Stimulated activated CD4-positive, alpha-beta T cell treated with anti-CD3 and anti-CD28 coated beads, Interleukin-12 subunit alpha, Interleukin-12 subunit beta, amount 100 ng/mL, for 4 hours (primary cell): ENCODE measurements at regions not wholly inside any gene's neighbourhood (a gene's known extent, or its start where the extent isn't known, plus 50 kb on each side); places are given as distances from the start of the nearest gene placed in this dataset.

Experiments
- DNase-seq: peaks from one replicate; pipeline ENCODE4 v3.0.0-alpha.2; 2020

DNA sequence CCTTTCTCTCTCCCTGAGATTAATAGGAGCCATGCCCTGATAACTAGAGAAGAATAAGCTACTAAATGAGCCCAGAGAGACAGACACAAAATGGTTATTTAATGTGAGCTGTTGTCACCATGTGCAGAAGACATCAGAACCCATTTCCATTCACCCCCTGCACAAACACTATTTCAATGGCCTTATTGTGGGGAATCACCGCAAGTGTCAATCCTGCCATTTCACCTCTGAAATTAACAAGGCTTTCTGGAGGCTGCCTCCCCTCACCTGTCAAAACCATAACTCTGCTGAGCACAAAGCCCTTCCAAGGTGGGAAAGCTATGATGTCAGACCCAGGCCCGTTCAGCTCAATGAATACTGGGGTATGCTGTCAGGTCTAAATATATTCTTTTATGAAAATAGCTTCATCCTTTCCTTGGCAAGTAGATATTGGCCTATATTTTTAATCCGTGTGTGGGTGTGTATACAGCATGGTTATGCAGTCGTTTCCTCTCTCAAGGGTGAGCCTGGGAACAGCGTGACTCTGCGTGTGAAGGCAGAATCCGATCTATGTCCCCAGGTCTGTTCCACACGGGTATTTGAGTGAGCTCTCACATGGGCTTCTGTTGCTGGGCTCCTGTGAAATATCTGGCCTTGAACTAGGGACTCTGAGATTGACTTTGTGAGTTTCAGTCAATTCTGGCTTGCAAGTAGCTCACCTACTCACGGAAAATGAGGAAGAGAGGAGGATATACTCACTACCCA lies 266.3 kb downstream of the FBXW7 start:
- DNase-seq = no peak

DNA sequence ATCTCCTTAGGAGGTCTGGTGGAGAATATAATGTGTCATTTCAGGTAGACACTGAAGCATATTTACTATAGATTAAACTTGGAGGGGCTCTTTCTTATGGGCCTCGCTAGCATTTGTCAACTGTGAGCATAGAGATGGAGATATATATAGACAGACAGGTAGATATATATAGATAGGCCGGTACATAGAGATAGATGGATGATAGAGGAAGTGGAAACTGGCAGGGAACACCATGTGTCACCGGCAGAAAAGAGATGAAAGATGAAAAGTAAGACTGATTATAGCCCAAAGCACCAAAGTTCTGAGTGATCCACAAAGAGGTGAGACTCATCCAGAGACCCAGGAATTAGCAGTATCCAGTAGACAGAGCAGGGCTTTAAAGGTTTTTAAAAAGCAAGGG lies 268.1 kb downstream of the FBXW7 start:
- DNase-seq = no peak

DNA sequence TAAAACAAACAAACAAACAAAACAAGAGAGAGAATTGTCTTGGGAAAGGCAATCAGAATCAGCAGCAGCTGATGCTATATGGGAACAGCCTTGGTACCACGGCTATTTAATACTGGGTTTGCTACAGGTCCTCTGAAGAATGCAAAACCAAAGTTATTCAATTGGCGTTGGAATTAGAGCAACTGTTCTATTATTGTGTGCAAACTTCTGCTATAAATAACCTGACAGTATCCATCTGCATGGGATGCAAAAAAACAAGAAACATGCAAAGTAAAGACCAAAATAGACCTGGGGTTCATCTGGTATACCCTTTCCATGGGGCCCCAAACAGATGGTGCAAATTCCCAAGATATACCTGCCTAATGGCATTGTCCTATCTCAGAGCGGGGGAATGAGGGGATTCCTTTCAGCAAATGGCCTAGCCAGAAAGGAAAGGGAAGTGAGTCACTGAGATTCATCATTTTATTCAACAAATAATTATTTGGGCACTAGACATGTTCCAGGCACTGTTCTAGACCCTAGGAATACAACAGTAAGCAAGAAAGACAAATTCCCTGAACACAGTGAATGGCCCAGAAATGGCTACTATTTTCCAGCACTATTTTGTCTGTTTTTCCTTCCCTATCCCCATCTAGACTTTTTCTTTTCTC lies 268.9 kb downstream of the FBXW7 start:
- no peak for DNase-seq

DNA sequence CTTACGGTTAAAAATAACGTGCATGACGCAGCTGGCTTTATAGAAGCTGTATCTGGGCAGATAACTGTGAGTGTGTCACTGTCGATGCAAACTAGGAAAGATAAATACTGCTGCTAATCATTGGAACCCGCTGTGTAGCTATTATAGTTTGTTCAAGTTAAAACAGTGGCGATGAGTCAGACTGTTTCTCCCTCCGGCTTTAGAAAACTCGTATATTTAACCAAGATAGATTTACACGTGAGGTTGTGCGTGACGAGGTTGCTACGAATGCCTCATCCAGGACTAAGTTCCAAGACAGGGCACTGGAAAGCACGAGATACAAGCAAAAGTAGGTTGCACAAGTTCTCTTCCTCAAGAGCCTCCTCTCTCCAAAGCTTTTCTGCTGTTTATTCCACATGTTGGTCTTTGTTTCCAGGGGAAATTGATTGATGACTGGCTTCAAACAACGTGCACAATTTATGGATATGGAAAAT lies 270.7 kb downstream of the FBXW7 start:
- no peak for DNase-seq

DNA sequence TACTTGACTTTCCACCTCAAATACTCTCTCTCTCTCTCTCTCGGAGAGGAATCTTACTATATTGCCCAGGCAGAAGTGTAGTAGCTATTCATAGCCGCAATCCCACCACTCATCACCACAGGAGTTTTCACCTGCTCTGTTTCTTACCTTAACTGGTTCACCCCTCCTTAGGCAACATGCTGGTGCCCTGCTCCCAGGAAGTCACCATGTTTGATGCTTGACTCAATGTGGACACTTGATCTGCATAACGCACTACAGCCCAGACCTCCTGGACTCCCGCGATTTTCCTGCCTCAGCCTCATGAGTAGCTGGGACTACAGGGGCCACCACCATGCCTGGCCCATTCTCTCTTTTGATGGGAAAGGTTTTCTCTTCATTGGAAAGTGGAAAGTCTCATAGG lies 271.8 kb downstream of the FBXW7 start:
- DNase-seq = no peak

DNA sequence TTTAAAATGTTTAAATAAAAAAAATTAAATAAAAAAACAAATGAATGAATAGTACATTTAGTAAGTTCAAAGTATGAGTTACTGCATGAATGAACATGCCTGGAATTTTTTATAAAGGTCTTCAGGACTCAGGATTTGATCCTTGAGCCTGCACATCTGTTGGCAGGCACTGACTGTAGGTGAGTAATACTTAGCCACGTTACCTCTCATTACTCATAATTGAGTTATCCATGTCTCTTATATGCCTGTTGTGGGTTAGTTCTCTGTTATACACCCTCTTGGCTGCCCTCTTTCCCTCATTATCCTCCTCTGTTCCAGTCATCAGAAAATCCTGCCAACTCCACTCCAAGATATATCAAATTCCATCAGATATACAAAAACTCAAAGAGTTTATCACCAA lies 276.0 kb downstream of the FBXW7 start:
- DNase-seq = no peak

DNA sequence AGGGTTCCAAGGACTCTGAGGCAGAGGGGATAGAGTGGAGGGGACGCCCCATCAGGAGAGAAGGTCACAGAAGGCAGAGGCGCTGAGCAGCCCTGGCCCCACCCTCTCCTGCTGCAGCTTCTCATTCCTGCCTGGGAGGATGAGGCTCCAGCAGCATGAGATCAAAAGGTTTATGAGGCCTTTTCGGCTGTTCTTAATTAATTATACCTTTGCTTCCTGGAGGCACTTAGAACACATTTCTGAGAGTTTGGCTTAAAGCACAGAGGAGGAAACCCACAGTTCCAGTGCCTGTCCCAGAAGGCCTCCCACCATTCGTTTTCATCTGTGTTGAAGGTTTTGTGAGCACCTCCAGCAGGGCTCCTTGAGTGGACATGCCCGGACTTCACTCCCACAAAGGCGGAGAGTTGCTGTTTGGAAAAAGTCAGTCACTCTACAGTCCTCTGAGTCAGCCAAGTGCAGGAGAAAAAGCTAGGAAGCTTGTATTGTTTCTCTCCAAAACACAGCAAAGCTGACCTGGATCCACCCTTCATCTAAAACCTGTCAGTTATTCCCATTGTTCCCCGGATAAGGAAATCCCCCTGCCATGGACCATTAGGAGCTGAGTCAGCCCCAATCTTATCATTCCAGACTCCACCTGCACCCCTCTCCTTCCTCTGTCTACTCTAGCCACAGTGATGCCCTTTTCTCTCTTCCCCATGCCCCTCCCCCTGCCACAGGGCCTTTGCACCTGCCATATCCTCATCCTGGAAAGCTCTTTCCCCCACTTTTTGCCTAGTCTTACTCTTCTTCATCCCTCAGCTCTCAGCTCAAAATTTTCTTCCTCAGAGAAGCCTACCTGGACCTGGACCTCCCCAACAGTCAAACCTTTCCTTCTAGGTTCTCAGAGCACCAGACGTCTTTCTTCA lies 276.8 kb downstream of the FBXW7 start:
- DNase-seq = no peak

DNA sequence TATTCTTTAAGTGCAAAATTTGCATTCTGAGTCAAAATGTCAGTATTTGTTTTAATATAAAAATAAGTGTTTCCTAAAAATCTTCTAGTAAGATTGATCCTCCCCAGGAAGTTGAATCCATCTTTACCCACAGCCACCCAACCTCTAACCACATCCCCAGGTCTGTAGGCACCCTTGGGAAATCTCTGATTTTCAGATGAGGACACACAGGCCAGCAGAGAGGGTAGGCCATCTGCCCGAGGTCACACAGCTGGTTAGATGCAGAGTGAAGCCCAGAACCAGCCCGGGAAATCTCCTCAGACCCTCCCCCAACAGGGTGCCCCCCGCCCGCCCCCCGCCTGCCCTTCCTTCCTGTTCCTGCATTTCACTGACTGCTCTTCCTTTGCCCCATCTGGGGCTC lies 277.5 kb downstream of the FBXW7 start:
- no peak for DNase-seq

DNA sequence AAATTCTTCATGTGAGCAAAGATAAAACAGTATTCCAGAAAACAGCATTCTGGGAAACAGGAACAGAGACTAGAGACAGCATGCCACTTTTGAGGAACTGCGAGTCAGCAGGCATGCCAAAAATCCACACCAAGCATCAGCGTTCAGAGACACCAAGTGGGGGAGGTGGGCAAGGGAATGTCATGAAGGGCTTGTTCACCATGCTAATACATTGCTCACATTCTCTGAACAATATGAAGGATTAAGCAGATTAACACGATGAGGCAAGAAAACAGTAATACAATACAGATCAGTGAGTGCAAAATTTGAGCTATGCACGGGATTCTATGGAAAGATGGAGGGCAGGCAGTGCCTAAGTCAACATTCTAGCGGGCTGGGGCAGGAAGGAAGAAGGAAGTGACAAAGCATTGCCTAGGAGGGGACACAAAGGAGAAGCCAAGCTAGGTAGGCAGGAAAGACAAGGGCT lies 278.3 kb downstream of the FBXW7 start:
- DNase-seq = no peak

DNA sequence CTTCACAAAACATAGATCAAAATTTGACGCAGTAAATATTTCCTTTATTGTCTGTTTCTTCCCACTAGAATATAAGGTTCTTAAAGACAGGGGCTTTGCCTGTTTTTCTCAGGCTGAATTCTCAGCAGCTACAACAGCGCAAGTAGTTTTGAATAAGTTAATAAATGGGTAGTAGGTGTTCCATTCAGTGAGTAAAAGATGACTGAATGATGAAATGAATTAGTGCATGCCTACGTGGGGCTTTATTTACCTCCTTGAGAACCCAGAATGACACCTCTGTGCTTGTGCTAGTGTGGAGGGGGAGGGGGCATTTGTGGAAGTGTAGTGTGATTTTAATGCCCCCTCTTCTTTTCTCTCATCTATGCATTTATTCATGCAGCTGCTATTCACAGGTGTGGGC lies 278.9 kb downstream of the FBXW7 start:
- DNase-seq = no peak

DNA sequence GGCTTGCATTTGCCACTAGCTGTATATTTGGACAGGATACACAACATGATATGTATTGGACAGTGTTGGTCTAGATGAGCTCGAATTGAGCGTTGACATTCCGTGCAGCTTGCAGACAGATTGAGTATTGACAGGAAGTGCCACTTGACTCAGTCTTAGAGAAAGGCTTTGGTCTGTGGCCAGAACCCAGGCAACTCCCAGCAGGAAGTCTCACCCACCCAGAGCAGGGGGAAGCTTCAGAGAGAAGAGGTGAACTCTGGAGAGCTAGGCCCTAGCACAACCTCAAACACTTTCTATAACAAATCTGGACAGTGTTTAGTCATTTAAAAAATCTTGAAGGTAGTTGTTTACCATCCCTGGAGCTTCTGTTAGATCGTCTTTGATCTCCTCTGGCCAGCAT lies 280.5 kb downstream of the FBXW7 start:
- peak; percentile 14 for DNase-seq

DNA sequence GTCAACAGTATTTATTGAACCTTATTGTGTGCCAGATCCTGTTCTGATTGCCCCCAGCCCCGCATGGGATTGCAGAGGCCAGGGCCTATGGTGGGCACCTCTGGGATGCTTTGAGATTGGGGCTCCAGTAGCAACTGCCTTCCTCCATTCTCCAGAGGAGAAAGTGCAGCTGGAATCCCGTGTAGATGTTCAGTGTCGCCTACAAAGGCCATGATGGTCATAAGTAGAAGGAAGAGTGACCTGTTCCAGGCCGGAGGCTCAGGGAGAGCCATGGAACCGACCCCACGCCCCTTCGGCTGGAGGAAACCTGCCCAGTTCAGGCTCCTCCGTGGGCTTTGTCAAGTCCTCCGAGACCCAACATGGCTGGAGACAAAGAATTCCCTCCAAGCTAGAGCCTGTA lies 287.5 kb downstream of the FBXW7 start:
- DNase-seq = no peak

DNA sequence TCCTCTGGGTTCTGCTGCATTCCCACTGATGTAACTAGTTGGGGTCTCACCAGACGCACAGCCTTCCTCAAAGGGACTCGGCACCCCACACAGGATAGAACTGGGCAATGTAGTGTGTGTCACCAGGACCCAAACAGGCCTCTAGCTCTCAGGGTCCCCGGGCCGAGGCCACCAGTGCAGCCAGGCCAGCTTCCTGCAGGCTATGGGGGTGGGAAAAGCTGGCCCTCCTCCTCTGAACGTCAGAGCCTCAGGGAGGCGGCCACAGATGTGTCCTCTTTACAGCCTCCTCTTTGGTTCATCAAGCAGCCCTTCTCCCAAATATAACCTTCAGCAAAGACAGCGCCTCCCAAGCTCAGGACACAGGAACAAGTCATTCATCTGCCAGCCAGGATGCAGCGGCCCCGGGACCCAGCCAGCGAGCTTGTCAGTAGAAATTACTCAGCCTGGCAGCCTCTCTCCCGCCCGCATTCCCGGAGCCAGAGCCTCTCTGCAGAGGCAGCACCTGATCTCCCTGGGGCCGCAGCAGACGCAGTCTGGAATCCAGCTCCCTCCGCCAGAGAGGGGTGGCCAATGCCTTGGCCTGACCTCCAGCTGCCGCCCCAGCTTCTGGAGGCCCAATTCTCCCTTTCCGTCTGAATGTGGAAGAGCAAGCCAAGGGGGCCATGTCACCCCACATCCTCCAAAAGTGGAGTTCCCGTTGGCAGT lies 288.5 kb downstream of the FBXW7 start:
- no peak for DNase-seq

DNA sequence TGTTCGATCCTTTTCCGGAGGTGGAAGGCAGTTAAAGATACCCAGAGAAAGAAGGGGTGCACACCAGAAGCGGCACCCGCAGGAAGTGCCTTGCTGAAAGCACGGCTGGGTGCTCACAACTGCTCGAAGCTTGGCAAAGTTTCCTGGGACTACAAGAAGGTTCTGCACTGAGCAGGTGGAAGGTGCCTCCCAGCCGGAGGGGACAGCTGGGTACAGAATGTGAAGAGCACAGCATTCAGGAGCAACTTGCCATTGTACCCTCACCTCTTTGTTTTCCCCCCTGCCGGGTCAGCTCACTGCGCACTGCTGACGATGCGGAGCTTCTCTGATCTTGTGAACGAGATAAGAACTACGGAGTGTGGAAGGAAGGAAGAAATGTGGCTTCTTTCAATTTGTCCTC lies 289.2 kb downstream of the FBXW7 start:
- DNase-seq = no peak

DNA sequence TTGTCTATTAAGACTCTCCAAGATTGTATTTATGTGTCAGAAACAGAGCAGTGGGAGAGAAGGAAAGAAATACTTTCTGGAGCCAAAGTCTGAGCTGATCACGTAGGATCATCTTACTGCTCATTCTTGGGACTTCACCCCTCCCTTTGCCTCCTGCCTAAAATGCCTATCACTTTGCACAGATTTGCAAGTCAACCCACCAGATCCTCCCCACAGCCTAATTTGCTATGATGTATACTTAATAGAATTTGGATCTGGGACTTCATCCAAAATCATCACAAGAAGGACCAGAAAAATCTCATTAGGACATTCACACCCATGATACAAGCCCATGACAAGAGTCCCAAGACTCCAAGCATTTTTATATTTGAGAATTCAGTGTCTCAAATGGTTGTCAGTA lies 290.2 kb downstream of the FBXW7 start:
- DNase-seq = no peak

DNA sequence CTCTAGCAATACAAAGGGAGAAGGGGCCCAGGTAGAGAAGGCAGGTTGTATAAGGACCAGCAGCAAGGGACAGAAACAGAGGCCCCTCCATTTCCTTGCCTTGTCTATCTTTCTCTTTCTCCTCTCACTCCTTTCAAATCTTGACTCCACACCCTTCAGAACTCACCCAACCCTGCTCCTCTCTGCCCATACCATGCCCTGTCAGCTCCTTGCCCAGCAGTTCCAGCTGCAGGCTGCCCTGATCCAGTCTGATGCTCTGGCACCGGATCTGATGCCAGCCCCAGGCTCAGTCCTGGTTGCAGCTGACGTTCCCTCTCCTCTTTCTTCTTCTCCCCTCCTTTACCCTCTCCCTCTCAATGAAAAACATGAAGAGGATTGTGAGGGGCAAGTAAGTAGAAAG lies 291.2 kb downstream of the FBXW7 start:
- DNase-seq = no peak

DNA sequence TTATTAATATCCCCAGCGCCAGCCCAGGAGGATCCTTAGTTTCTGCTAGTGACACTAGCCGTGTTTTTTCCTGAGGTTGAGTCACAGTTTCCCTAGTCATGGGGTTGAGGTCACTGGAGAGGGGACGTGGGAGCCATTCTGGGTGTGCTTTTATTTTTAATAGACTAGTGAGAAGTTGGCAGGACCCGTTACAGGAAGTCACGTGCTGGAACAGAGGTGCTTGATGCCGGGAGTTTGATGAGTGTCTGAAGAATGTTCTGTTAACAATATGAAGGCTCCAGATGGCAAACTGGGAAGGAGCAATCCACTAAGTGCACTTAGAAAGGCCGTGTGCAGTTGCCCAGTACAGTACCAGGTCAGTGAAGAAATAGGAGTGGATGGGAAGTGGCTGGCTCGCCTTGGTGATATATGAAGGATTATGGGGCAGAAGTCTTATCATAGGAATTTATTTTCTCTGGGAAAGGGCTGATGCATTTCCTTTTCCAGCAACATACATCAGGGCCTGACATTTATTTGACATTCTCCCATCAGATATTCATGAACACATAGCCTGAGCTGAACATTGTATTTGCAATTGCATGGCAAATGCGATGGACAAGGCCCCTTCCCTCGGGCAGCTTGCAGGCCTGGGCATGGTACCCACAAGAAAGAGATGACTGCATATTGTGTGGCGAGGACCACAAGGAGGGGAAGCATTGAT lies 291.8 kb downstream of the FBXW7 start:
- no peak for DNase-seq

DNA sequence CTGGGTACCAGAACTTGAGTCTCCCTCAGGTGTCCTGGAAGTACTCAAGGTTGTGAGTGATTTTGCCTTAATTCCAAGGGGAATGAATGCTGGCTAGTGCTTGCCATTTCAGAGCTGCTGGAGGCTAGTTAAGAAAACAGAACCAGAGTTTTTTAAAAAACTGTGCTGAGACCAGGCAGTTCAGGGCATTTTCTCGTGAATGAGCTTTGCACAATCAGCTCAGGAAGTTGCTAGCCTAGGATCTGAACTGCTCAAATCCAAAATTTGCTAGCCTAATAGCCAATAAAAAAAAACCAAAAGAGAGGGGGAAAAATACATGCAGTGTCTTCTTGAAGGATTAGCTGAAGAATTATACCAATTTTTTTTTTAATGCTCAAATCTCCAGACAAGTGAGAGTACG lies 292.7 kb downstream of the FBXW7 start:
- DNase-seq = no peak

DNA sequence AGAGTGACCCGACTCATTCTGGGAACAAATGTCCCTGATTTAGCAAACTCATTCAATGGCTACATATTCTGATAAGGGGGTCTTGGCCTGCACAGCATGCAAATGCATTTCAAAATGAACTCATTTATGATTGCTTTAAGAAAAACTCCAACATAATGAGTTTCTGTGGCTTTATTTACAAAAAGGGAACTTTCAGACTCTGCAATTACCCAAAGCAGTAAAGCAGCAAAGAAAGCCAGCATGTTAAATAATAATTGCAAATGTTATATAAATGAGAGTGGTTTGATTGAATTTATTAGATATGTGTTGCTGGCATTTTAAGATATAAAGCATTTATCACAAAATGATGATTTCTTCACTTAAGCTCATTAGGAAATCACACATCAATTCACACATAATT lies 295.7 kb downstream of the FBXW7 start:
- DNase-seq = no peak

DNA sequence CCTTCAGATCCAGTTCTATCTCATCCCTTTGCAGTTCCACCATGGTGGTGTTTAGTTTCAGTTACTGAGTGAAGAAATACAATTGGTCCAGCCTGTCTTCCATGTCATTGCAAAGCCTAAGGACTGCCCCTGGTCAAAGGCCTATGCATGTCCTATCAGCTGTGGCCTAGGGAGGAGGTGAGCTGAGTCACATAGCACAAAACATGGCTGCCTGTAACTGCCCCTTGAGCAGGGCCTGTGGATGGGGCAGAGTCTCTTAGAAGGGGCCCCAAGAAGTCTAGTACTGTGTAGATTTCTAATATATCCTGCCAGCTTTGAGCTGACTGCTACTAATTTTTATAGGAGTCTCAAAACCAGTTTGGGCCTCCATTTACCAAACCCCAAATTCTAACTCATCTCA lies 296.7 kb downstream of the FBXW7 start:
- no peak for DNase-seq

DNA sequence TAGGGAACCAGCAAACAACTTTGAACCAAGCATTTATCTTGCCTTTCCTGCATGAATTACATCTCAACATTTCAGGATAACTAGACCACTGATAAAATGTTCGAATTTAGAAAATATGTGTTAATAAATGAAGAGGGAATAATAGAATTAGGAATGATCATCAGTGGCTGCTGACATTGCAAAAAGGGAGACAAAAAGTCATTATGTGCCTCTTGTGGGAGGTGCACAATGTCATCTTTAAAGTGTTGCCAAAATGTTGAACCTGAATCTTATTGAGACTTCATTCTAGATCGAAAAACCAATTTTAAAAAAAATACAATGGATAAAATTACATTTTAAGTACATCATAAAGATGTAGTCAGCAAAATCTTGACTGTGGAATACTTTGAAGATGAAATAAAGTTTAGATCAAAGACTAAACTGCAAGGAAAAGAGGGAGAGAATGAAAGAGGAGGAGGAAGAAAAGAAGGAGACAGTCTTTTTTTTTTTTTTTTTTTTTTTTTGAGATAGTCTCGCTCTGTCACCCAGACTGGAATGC lies 299.3 kb downstream of the FBXW7 start:
- DNase-seq = no peak

DNA sequence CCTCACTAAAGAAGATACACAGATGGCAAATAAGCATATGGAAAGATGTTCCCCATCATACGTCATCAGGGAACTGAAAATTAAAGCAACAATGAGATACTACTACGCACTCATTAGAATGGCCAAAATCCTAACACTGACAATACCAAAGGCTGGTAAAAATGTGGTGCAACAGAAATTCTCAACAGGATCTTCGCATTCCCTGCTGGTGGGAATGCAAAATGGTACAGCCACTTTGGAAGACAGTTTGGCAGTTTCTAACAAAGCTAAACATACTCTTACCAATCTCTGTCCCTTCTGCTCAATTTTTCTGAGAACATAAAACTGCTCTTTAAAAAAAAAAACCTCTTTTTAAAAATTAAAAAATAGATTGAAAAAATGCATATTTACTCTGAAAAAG lies 300.2 kb downstream of the FBXW7 start:
- DNase-seq = no peak
